NOMO-1 treated with dmso at 0.1 percent for 144 hours (cell line): ENCODE measurements at regions not wholly inside any gene's neighbourhood (a gene's known extent, or its start where the extent isn't known, plus 50 kb on each side); places are given as distances from the start of the nearest gene placed in this dataset.
"Not testable (repeated sequence)": the region's sequence is repeated elsewhere in the genome, so short reads cannot be mapped to it uniquely, and the experiment has no call there.

ENCODE experiments used
- DNase-seq: peaks from one replicate; lab custom pipeline; 2025; ENCODE audit not compliant: unreplicated experiment; lab: John Stamatoyannopoulos, UW

GRCh38 chr9:102202126-102202525 is 463.7 kb upstream of the GRIN3A start:
- no peak for DNase-seq

- no peak for DNase-seq
Observed at GRCh38 chr9:102185962-102186361, 447.5 kb upstream of the GRIN3A start.

- DNase-seq: no peak
Observed at GRCh38 chr9:102185371-102185770, 446.9 kb upstream of the GRIN3A start.

- no peak for DNase-seq
Observed at GRCh38 chr9:102178811-102179210, 440.4 kb upstream of the GRIN3A start.

- DNase-seq: not testable (repeated sequence)
Observed at GRCh38 chr9:102174202-102174601, 435.8 kb upstream of the GRIN3A start.

GRCh38 chr9:102164247-102164646 is 425.8 kb upstream of the GRIN3A start:
- DNase-seq: no peak

- not testable (repeated sequence) for DNase-seq
Observed at GRCh38 chr9:102153081-102153480, 414.6 kb upstream of the GRIN3A start.

- no peak for DNase-seq
Observed at GRCh38 chr9:102135768-102136167, 397.3 kb upstream of the GRIN3A start.

GRCh38 chr9:102124465-102124864 is 386.0 kb upstream of the GRIN3A start:
- DNase-seq: no peak

- DNase-seq: no peak
Observed at GRCh38 chr9:102114557-102114956, 376.1 kb upstream of the GRIN3A start.

GRCh38 chr9:102113191-102113590 is 374.7 kb upstream of the GRIN3A start:
- no peak for DNase-seq

- no peak for DNase-seq
Observed at GRCh38 chr9:102106439-102106838, 368.0 kb upstream of the GRIN3A start.

GRCh38 chr9:102101723-102102122 is 363.3 kb upstream of the GRIN3A start:
- no peak for DNase-seq

GRCh38 chr9:102087141-102087540 is 348.7 kb upstream of the GRIN3A start:
- DNase-seq: no peak

GRCh38 chr9:102085548-102085947 is 347.1 kb upstream of the GRIN3A start:
- no peak for DNase-seq

- no peak for DNase-seq
Observed at GRCh38 chr9:102072059-102072764, 333.8 kb upstream of the GRIN3A start.

- DNase-seq: no peak
Observed at GRCh38 chr9:102069969-102070368, 331.5 kb upstream of the GRIN3A start.

GRCh38 chr9:102054811-102055210 is 316.4 kb upstream of the GRIN3A start:
- DNase-seq: no peak

- no peak for DNase-seq
Observed at GRCh38 chr9:102049586-102050246, 311.3 kb upstream of the GRIN3A start.

GRCh38 chr9:102047549-102047948 is 309.1 kb upstream of the GRIN3A start:
- no peak for DNase-seq

GRCh38 chr9:102044133-102044532 is 305.7 kb upstream of the GRIN3A start:
- no peak for DNase-seq

- no peak for DNase-seq
Observed at GRCh38 chr9:102038006-102038405, 299.6 kb upstream of the GRIN3A start.

GRCh38 chr9:102035929-102036328 is 297.5 kb upstream of the GRIN3A start:
- DNase-seq: no peak
